ENCODE measurements at regions not wholly inside any gene's neighbourhood (a gene's known extent, or its start where the extent isn't known, plus 50 kb on each side); places are given as distances from the start of the nearest gene placed in this dataset.

GRCh38 chr6:163962627-163963117 lies 548.2 kb downstream of the QKI start:
- H3K27ac ChIP-seq, result no peak overlapping the region
- no peak for DNase-seq (ENCODE audit: low read depth, low spot score)

- no peak overlapping the region for H3K27ac ChIP-seq
- DNase-seq (ENCODE audit: low read depth, low spot score), result no peak
Measured at GRCh38 chr6:163960128-163960527, 545.6 kb downstream of the QKI start.

DNA sequence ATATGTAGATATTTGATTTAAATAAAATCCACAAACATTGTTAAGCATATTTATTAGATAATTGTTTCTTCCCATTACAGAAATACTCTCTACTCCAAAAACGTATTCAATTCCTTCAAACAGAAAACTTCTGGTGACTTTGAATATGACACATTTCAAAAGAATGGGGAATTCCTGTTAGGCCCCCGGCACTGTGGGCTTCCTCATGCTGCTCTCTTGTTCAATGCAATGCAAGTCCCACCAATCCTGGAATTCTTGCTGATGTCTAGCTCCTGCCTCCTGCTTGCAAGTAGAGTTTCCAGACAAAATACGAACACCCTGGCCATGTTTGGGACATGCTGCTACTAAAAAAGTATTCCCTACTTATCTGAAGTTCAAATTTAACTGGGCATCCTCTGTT lies 544.1 kb downstream of the QKI start:
- no peak for DNase-seq (ENCODE audit: low read depth, low spot score)
- no peak overlapping the region for H3K27ac ChIP-seq

DNA sequence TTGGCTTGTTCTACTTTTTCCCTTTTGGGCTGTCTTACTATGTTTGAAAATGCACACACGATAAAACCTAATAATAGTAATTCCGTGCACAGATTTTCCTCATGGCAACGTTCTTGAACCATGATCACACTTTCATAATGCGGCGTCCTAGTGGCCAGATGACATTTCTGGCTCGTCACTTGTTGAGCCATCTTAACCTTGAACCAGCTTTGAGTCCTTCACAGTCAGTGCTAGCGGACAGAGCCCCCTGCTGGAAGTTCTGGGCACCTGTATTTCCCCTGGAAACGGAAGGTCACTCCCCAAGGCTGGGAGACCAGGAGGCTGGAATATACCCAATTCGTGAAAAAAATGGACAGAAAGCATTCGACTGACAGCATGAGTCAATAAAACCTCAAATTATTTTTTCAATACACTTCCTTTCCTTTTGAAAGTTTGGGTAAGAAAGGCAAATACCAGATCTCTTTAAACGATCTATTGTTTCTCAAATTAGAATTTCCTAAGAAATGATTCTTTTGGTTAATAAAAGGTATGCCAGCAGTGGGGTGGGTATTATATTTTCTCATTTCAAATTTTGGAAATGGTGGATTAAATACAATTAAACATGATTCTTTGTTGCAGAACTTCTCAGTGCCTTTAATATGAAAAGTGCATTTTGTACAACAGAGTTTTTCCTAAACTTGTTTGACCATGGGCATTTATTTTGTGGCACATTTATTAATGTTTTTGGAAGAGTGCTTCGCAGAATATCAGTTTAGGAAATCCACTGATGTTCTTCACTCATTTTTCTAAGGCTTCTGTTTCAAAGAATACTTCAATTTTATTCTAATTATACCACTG lies 542.3 kb downstream of the QKI start:
- DNase-seq (ENCODE audit: low read depth, low spot score), result no peak
- no peak overlapping the region for H3K27ac ChIP-seq

- H3K27ac ChIP-seq, result no peak overlapping the region
- DNase-seq (ENCODE audit: low read depth, low spot score), result no peak
Measured at GRCh38 chr6:163955756-163956155, 541.2 kb downstream of the QKI start.

DNA sequence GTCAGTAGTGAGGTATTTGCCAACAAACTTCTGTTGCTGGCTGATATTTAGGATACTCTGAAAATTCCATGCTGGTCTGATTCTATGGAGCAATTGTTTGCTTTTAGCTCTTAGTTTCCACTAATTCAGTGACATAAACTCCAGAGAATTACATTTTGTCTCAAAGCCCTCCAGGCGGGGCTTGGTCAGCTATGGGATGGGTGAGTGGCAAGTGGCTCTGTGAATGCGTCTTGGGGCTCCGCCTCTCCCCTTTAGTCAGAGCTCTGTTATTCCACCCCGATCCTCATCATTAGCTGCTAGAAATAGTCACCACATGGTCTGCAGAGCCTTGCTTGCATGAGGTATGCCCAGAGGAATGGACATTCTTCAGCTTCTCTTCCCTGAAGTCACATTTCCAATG lies 540.6 kb downstream of the QKI start:
- no peak overlapping the region for H3K27ac ChIP-seq
- DNase-seq (ENCODE audit: low read depth, low spot score), result no peak

GRCh38 chr6:163954088-163954775 lies 539.7 kb downstream of the QKI start:
- no peak overlapping the region for H3K27ac ChIP-seq

GRCh38 chr6:163952005-163952404 lies 537.5 kb downstream of the QKI start:
- no peak for DNase-seq (ENCODE audit: low read depth, low spot score)
- H3K27ac ChIP-seq, result no peak overlapping the region

More at GRCh38 chr6:163954088-163954775, 539.7 kb downstream of the QKI start:
- DNase-seq (ENCODE audit: low read depth, low spot score), result no peak

DNA sequence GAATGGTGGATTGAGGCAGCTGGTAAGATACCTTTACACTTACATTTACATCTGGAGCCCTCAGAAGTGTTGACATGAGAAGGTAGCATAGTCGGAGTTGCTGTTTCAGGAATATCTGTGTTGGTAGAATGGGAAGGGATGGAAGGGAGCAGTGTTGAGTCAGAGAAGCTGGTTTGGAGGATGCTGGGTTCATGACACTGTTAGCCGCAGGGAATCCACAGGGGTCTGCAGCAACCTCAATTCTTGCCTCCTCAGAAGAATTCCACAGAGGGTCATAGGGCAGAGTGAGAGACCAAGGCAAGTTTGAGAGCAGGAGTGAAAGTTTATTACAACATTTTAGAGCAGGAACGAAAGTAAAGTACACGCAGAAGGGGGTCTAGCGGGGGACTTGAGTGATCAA lies 536.8 kb downstream of the QKI start:
- no peak overlapping the region for H3K27ac ChIP-seq
- DNase-seq (ENCODE audit: low read depth, low spot score), result no peak

DNA sequence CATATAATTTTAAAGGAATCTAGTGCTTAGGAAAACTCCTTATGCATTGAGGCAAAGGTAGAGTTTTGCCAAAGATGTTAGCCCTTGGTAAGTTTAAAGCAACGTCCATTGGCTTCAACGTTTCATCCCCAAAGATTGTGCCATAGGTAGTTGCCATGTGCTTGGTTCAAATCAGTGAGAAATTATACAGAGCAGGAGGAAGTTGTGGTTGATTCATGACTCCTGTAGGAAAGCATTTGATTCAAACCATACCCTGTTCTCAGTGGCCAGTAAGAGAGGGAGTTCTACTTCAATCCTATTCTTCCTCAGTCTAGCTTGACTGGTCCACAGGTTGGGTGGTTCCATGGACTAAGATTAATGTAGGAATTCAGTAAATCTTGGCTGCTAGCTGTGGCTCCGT lies 535.6 kb downstream of the QKI start:
- no peak overlapping the region for H3K27ac ChIP-seq
- no peak for DNase-seq (ENCODE audit: low read depth, low spot score)

GRCh38 chr6:163949431-163949830 lies 534.9 kb downstream of the QKI start:
- no peak overlapping the region for H3K27ac ChIP-seq
- no peak for DNase-seq (ENCODE audit: low read depth, low spot score)

DNA sequence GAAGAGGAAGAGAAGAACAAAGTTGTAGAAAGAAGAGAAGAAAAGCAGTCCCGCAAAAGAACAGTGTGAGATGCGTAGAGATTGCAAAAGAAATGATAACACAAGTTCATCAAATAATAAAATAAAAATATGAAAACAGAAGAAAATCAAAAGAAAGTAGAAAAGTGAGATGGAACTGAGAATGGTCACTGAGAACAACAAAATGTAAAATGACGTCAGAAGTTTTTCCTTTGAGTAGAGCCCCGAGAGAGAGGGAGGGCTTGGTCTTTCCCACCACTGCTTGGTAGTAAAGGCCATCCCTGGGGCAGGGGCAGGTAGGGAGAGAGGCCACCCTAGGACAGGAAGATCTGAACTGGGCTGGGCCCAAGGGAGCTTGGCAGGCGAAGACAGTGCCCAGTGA lies 533.7 kb downstream of the QKI start:
- no peak for DNase-seq (ENCODE audit: low read depth, low spot score)
- no peak overlapping the region for H3K27ac ChIP-seq

DNA sequence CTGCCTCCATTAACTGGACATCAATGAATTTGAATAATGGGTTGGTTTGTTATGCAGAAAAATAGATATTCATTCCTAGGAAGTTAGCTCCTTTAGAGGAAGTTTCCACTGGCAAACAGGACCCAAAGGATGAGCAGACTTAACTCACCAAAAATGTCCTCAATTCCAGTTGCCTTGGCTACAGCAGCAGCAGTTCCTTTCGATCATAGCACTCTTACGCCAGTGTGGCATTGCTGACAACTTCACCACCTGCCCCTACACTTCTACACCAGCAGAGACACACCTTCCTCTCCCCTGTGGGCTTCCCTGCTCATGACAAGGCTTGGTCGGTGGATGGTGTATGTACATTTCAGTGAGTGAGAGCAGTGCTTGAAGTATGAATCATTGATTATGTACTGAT lies 532.8 kb downstream of the QKI start:
- no peak for DNase-seq (ENCODE audit: low read depth, low spot score)
- no peak overlapping the region for H3K27ac ChIP-seq

- DNase-seq (ENCODE audit: low read depth, low spot score), result no peak
- H3K27ac ChIP-seq, result no peak overlapping the region
Measured at GRCh38 chr6:163946437-163946836, 531.9 kb downstream of the QKI start.

DNA sequence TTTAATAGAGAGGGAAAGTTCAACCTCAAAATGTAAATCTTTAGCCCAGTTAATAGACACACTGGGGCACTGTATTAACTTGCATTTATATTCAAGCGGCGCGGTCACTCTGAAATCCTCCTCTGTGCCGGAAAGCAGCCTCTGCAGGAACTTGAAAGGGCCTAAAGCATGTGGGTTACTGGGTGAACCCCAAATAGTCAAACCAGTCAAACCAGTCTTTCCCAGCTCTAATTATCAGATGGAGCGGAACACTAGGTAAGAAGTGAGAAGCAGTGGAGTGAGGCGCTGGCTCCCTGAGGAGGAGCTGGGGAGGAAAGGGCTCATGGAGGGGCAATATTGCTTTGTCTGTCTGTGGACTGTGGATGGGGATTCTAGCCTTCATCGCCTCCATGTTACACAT lies 531.3 kb downstream of the QKI start:
- DNase-seq (ENCODE audit: low read depth, low spot score), result peak; percentile 26
- H3K27ac ChIP-seq, result no peak overlapping the region

- no peak overlapping the region for H3K27ac ChIP-seq
Measured at GRCh38 chr6:163944897-163945296, 530.4 kb downstream of the QKI start.

GRCh38 chr6:163943607-163944385 lies 529.3 kb downstream of the QKI start:
- H3K27ac ChIP-seq, result no peak overlapping the region
- no peak for DNase-seq (ENCODE audit: low read depth, low spot score)

More at GRCh38 chr6:163944897-163945296, 530.4 kb downstream of the QKI start:
- DNase-seq (ENCODE audit: low read depth, low spot score), result no peak

DNA sequence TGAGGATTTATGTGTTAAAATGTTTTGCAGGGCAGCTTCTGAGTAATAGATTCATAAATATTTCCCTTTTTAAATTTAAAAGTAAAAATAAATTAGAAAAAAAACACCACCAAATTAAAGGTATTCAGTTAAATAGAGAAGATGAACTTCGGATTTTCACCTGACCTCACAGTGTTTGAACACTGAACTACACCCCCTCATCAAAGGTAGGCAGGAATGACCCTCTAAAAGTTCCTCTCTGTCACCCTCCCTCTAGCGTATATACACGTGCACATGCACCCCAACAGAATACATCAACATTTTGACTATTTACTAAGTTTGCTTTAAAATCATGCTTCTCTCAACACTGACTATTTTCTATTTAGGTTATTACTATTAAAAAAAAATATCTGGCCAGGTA lies 528.3 kb downstream of the QKI start:
- DNase-seq (ENCODE audit: low read depth, low spot score), result no peak
- H3K27ac ChIP-seq, result no peak overlapping the region

GRCh38 chr6:163941624-163941976 lies 527.1 kb downstream of the QKI start:
- no peak for DNase-seq (ENCODE audit: low read depth, low spot score)
- no peak overlapping the region for H3K27ac ChIP-seq

DNA sequence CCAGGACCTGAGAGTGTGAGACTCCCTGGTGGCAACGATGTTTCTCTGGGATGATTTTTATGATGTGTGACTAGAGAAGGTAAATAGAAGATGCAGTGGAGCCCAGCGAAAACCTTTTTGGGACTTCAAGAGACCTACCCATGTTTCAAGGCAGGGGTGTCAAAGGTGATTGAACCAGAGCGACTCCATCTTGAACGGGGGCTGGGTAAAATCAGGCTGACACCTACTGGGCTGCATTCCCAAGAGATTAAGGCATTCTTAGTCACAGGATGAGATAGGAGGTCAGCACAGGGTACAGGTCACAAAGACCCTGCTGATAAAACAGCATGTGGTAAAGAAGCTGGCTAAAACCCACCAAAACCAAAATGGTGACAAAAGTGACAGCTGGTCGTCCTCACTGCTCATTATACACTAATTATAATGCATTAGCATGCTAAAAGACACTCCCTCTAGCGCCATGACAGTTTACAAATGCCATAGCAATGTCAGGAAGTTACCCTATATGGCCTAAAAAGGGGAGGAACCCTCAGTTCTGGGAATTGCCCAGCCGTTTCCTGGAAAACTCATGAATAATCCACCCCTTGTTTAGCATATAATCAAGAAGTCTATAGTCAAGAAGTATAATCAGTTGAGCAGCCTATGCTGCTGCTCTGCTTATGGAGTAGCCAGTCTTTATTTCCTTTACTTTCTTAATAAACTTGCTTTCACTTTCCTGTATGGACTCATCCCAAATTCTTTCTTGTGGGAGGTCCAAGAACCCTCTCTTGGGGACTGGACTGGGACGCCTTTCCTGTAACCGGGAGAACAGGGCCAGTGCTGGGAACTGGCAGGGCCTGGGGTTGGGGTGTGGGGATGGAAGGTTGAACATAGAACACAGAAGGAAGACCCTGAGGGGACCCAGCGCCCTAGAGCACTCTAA lies 526.4 kb downstream of the QKI start:
- H3K27ac ChIP-seq, result no peak overlapping the region
- DNase-seq (ENCODE audit: low read depth, low spot score), result no peak

Measured in epithelial cell of prostate (primary cell).